AG09319 (cell line): ENCODE measurements at regions not wholly inside any gene's neighbourhood (a gene's known extent, or its start where the extent isn't known, plus 50 kb on each side); places are given as distances from the start of the nearest gene placed in this dataset.

ENCODE experiments used
- DNase-seq: peaks from one replicate; pipeline ENCODE4 v3.0.0-alpha.2; 2010; ENCODE audit warnings: low read depth; ENCODE audit errors: extremely low read depth
- TF ChIP-seq, protein P1 (sequence below): IDR thresholded peaks from 2 replicates; pipeline ENCODE4 v1.5.1; 2011; ENCODE audit warnings: low read depth, mild to moderate bottlenecking, inconsistent platforms, low read length, moderate library complexity

DNA sequence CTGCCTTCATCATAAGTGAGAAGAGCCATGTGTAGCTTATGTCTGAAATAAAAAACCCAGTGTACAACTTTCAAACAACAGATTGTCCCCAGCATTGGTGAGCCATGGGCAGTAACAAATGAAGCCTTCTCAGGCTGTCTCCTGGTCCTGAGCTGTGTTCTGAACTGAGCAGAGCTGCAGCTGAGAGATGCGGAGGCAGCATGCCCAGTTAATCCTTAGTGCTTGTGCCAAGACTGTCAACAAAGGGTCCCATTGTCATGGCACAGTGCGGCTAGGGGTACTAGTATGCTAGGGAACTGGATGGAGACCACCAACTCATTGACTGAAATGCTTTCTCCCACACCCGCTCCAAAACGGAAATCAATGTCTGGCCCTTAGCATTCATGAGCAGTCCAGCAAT lies 154.3 kb downstream of the RMST start:
- no peak for DNase-seq
- TF ChIP-seq, protein P1, sequence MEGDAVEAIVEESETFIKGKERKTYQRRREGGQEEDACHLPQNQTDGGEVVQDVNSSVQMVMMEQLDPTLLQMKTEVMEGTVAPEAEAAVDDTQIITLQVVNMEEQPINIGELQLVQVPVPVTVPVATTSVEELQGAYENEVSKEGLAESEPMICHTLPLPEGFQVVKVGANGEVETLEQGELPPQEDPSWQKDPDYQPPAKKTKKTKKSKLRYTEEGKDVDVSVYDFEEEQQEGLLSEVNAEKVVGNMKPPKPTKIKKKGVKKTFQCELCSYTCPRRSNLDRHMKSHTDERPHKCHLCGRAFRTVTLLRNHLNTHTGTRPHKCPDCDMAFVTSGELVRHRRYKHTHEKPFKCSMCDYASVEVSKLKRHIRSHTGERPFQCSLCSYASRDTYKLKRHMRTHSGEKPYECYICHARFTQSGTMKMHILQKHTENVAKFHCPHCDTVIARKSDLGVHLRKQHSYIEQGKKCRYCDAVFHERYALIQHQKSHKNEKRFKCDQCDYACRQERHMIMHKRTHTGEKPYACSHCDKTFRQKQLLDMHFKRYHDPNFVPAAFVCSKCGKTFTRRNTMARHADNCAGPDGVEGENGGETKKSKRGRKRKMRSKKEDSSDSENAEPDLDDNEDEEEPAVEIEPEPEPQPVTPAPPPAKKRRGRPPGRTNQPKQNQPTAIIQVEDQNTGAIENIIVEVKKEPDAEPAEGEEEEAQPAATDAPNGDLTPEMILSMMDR: no peak

DNA sequence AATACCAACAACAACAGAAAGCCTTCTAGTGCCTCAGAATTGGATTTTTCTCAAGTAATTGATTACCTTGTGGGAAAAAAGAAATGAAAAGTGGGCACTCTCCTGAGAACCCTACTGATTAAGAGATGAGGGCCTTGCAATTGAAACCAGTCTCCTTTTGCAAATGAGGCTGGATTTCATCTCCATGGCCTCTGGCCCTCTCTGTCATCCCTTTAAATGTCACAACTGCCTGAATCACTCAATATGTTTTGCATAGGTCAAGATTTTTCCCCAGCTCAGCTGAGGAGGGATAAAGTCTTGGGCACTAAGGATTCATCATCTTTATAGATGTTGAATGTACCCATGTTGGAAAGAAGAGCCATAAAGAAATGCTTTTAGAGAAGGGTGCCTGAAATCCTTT lies 166.4 kb downstream of the RMST start:
- TF ChIP-seq, protein P1: no peak
- DNase-seq: no peak

DNA sequence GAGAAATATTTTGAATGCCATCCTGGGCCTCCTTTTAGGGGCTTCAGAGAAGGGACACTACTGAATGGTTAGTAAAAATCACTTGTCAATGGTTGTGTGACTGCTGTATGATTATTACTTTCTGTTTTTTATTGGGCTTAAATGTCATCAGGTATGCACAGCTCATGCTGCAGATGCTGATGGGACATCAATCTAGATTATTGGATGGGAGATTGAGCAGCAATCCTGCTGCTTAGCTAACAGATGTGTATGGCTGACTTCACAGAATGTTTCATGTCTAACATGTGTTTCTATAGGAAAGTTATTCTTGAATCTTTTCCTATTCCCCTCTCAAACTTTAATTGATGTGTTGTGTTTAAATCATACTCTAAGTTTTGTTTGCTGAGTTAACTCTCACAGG lies 166.8 kb downstream of the RMST start:
- TF ChIP-seq, protein P1: no peak
- DNase-seq: no peak

DNA sequence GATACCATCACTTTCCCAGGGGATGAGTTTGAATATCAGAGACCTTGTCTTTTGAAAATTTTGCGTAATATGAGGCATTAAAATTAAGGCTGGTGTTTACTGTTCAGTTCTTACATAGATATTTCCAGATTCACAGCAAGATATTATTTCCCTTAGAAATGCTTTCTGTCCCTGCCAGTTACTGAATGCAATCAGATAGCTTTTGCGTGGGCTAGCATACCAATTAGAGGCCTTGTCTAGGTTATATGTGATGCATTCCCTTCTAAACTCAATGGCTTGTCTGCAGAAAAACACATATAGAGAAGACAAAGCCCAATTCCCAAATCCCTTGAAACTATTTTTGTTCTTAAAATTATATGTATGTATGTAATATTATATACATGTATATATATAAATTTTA lies 167.8 kb downstream of the RMST start:
- TF ChIP-seq, protein P1: no peak
- DNase-seq: no peak

DNA sequence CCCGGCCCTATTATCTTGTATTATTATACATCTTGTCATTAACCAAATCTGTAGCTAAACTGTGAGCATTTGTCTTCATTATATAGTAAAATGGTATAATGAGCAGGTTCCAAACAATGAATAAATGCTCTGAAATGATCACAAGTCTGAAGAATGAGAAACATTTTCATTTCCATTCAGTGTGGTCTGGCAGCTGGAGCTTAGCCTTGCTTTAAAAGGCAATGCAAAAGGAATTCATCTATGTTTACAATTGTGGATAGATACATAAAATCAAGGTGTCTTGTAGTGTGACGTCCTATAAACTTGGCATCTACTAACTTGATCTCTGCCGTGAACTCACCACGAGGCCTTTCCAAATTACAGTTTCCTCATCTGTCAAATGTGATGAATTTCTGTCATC lies 168.3 kb downstream of the RMST start:
- DNase-seq: no peak
- TF ChIP-seq, protein P1: no peak

DNA sequence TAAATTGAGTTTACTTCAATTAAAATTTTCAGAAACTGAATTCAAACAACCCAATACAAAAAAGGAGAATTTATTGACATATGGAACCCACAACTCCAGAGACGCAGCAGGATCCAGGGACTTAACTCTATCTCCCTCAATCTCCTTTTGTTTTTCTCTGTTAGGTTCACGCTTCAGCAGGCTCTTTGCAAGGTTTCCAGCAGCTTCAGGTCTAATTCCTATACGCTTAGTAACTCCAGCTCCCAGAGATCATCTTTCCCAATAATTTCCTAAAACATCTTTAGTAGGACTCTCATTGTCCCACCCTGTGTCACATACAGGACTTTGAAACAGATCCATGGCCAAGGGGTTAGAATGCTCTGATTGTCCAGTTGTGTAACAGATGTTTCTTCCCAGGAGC lies 175.2 kb downstream of the RMST start:
- no peak for DNase-seq
- TF ChIP-seq, protein P1: no peak

DNA sequence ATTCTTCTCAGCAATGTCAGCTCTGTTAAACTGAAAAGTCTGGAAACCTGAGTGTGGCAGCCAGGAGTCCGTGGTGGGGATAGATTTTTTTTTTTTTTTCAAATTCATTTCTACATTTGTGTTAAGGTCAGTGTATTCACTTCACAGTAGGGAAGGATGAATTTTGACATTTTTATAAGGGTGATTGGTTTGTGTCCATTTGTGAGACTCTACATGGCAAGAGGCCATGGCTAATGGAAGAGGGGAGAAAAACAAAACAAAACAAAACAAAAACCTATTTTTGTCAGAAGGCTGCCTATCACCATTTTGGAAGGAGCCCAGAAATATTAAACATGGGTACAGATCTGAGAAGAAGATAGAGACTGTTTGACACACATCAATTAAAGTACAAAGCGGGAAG lies 176.1 kb downstream of the RMST start:
- DNase-seq: no peak

More for the DNA sequence above, 176.1 kb downstream of the RMST start:
- TF ChIP-seq, protein P1: no peak
